Chondrocyte (in vitro differentiated cells): ENCODE measurements at regions not wholly inside any gene's neighbourhood (a gene's known extent, or its start where the extent isn't known, plus 50 kb on each side); places are given as distances from the start of the nearest gene placed in this dataset.
"Not testable (repeated sequence)": the region's sequence is repeated elsewhere in the genome, so short reads cannot be mapped to it uniquely, and the experiment has no call there.

ENCODE experiments used
- DNase-seq: peaks from one replicate; pipeline ENCODE4 v3.0.0; 2021; ENCODE audit warnings: mixed read lengths, low spot score
- H3K27ac Mint-ChIP-seq: one replicate; pipeline ENCODE4 v1.8.0; 2021; ENCODE audit warnings: mild to moderate bottlenecking, moderate library complexity, mixed read lengths; ENCODE audit not compliant: unreplicated experiment
- H3K27me3 Mint-ChIP-seq: 2 replicates; pipeline ENCODE4 v1.8.0; 2021; ENCODE audit warnings: low read depth, mixed read lengths
- H3K36me3 Mint-ChIP-seq: 2 replicates; pipeline ENCODE4 v1.8.0; 2021; ENCODE audit warnings: low read depth, mixed read lengths
- H3K4me1 Mint-ChIP-seq: 2 replicates; pipeline ENCODE4 v1.8.0; 2021; ENCODE audit warnings: low read depth, mild to moderate bottlenecking, mixed read lengths
- H3K4me3 Mint-ChIP-seq: one replicate; pipeline ENCODE4 v1.8.0; 2021; ENCODE audit warnings: mild to moderate bottlenecking, moderate library complexity, mixed read lengths; ENCODE audit not compliant: unreplicated experiment
- H3K9me3 Mint-ChIP-seq: 2 replicates; pipeline ENCODE4 v1.8.0; 2021; ENCODE audit warnings: low read depth, mixed read lengths
- TF ChIP-seq, protein P1 (sequence below): fragments of 200-600 bp; sonication (generic); IDR thresholded peaks from 2 replicates; pipeline ENCODE4 v1.5.0; 2021; ENCODE audit warnings: antibody characterized with exemption, mild to moderate bottlenecking, moderate library complexity

DNA sequence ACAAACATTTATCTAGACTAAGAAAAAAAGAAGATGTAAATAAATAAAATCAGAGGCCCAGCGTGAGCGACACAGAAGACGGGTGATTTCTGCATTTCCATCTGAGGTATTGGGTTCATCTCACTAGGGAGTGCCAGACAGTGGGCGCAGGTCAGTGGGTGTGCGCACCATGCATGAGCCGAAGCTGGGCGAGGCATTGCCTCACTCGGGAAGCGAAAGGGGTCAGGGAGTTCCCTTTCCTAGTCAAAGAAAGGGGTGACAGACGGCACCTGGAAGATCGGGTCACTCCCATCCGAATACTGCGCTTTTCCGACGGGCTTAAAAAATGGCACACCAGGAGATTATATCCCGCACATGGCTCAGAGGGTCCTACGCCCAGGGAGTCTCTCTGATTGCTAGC lies 79.5 kb upstream of the ABCD2 start:
- H3K27me3 Mint-ChIP-seq, H3K27ac Mint-ChIP-seq, H3K4me1 Mint-ChIP-seq, H3K36me3 Mint-ChIP-seq, H3K4me3 Mint-ChIP-seq: not testable (repeated sequence)
- peak; percentile 51 for DNase-seq
- peaks cover 21% of the 10 kb centered on the region for H3K9me3 Mint-ChIP-seq

DNA sequence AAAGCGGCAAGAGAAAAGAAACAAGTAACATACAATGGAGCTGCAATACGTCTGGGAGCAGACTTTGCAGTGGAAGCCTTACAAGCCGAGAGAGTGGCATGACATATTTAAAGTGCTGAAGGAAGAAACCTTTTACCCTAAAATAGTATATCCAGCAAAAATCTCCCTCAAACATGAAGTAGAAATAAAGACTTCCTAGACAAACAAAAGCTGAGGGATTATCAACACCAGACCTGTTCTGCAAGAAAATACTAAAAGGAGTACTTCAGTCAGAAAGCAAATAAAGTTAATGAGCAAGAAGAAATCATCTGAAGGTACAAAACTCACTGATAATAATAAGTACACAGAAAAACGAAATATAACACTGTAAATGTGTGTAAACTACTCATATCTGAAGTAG lies 77.5 kb upstream of the ABCD2 start:
- no peak overlapping the region for H3K4me3 Mint-ChIP-seq
- peaks cover 21% of the 10 kb centered on the region for H3K9me3 Mint-ChIP-seq
- H3K27ac Mint-ChIP-seq = no peak overlapping the region
- H3K36me3 Mint-ChIP-seq = no peaks in the 10 kb centered on the region
- H3K4me1 Mint-ChIP-seq = no peaks in the 10 kb centered on the region
- DNase-seq = no peak
- TF ChIP-seq, protein P1, sequence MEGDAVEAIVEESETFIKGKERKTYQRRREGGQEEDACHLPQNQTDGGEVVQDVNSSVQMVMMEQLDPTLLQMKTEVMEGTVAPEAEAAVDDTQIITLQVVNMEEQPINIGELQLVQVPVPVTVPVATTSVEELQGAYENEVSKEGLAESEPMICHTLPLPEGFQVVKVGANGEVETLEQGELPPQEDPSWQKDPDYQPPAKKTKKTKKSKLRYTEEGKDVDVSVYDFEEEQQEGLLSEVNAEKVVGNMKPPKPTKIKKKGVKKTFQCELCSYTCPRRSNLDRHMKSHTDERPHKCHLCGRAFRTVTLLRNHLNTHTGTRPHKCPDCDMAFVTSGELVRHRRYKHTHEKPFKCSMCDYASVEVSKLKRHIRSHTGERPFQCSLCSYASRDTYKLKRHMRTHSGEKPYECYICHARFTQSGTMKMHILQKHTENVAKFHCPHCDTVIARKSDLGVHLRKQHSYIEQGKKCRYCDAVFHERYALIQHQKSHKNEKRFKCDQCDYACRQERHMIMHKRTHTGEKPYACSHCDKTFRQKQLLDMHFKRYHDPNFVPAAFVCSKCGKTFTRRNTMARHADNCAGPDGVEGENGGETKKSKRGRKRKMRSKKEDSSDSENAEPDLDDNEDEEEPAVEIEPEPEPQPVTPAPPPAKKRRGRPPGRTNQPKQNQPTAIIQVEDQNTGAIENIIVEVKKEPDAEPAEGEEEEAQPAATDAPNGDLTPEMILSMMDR = no peak
- H3K27me3 Mint-ChIP-seq = no peaks in the 10 kb centered on the region

DNA sequence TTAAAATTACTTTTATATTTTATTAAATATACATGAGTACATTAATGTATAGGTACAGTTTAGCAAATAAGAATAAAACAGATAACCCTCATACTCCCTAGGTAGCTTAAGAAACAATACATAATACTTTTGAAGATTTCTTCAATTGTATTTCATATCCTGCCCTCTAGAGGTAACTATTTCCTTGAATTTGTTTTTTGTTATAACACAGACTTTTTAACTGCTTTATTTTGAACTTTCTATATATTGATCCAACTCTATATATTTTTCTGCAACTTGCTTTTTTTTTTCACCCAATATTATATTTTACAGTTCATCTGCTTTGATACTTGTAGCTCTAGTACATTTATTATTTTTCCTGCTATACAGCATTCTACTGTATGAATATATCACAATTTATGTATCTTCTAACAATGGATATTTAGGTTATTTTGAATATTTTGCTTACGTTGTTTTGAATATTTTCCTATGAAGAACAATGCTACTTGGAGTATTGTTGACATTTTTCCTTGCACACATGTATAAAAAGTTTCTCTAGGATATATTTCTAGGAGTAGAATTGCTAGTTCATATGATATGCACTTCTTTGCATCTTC lies 72.8 kb upstream of the ABCD2 start:
- TF ChIP-seq, protein P1 = peak; percentile 86
- no peaks in the 10 kb centered on the region for H3K27me3 Mint-ChIP-seq
- no peak overlapping the region for H3K27ac Mint-ChIP-seq
- H3K4me3 Mint-ChIP-seq = no peak overlapping the region
- no peaks in the 10 kb centered on the region for H3K36me3 Mint-ChIP-seq
- H3K9me3 Mint-ChIP-seq = peaks cover 4% of the 10 kb centered on the region
- no peaks in the 10 kb centered on the region for H3K4me1 Mint-ChIP-seq
- no peak for DNase-seq

DNA sequence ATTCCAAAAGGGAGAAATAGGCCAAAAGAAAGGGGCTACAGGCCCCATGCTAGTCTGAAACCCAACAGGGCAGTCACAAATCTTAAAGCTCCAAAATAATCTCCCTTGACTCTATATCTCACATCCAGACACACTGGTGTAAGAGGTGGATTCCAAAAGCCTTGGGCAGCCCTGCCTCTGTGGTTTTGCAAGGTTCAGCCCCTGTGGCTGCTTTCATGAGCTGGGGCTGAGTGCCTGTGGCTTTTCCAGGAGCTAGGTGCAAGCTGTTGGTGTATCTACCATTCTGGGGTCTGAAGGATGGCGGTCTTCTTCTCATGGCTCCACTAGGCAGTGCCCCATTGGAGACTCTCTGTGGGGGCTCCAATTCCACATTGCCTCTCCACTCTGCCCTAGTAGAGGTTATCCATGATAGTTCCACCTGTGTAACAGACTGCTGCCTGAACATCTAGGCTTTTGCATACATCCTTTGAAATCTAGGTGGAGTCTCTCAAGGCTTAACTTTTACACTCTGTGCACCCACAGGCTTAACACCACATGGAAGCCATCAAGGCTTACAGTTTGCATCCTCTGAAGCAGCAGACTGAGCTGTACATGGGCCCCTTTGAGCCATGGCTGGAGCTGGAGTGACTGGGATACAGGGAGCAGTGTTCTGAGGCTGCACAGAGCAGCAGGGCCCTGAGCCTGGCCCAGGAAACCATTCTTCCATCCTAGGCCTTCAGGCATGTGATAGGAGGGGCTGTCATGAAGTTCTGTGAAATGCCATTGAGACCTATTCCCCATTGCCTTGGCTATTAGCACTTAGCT lies 66.5 kb upstream of the ABCD2 start:
- H3K27ac Mint-ChIP-seq = no peak overlapping the region
- no peaks in the 10 kb centered on the region for H3K36me3 Mint-ChIP-seq
- DNase-seq = no peak
- H3K9me3 Mint-ChIP-seq = peaks cover 3% of the 10 kb centered on the region
- H3K4me1 Mint-ChIP-seq = no peaks in the 10 kb centered on the region
- H3K27me3 Mint-ChIP-seq = no peaks in the 10 kb centered on the region
- H3K4me3 Mint-ChIP-seq = no peak overlapping the region
- TF ChIP-seq, protein P1 = no peak

DNA sequence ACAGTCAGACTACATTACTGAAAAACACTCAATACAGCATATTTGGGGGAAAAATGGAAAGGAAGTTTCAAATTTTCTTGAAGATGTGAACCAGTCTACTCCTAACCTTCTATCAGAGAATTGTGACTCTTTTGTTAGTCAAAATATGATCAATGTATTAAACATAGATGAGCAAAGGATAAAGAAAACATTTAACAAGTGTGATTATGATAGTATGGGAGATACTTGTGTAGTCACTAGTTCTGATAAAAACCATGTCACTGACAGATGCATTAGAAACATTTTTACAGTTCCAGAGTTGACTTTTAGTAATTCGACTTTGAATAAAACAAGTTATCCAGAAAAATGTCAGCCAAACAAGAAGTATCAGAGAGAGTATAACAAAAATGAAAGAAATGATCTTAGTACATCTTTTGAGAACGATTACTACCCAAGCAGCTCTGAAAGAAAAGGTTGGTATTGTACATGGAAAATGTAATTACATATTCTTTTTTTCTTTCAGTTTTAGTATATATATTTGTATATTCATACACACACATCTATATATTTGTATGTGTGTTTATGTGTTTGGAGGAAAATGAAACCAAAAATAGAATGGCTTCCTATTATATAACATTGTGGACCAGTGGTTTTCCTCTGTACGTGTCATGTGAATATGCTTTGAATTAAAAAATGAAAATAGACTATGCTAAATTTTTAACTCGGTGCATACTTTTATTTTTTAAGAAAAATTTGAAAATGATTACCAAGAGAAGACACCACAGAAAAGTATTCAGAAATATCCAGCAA lies 63.3 kb upstream of the ABCD2 start:
- no peak for DNase-seq
- H3K27me3 Mint-ChIP-seq = peaks cover 4% of the 10 kb centered on the region
- no peaks in the 10 kb centered on the region for H3K36me3 Mint-ChIP-seq
- H3K4me3 Mint-ChIP-seq = no peak overlapping the region
- no peak overlapping the region for H3K27ac Mint-ChIP-seq
- H3K4me1 Mint-ChIP-seq = no peaks in the 10 kb centered on the region
- H3K9me3 Mint-ChIP-seq = peaks cover 19% of the 10 kb centered on the region
- TF ChIP-seq, protein P1 = no peak
